ENCODE measurements at regions not wholly inside any gene's neighbourhood (a gene's known extent, or its start where the extent isn't known, plus 50 kb on each side); places are given as distances from the start of the nearest gene placed in this dataset.

DNA sequence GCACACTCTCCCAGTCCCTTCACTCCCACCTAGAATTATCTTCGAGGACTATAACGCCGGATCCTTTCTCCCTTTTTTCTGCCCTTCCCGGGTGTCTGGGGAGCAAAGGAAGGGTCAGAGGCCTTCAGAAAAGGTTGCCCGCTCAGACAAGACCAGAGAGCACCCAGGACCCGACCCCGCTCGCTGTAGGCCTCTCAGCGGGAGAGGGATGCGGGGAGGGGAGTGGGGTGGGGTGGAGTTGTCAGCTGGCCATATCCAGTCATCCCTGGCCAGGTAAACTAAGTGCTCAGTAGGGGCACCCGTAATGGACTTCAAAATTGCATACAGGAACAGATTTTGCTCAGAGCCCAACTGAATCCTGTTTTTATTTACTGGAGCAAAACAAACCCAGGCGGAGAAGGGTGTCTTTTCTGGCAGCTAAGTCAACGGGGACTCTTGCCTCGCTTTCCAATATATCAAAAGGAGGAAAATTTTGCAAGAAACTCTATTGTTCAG, 65.0 kb downstream of the NOL4 start:
- no peak for DNase-seq

DNA sequence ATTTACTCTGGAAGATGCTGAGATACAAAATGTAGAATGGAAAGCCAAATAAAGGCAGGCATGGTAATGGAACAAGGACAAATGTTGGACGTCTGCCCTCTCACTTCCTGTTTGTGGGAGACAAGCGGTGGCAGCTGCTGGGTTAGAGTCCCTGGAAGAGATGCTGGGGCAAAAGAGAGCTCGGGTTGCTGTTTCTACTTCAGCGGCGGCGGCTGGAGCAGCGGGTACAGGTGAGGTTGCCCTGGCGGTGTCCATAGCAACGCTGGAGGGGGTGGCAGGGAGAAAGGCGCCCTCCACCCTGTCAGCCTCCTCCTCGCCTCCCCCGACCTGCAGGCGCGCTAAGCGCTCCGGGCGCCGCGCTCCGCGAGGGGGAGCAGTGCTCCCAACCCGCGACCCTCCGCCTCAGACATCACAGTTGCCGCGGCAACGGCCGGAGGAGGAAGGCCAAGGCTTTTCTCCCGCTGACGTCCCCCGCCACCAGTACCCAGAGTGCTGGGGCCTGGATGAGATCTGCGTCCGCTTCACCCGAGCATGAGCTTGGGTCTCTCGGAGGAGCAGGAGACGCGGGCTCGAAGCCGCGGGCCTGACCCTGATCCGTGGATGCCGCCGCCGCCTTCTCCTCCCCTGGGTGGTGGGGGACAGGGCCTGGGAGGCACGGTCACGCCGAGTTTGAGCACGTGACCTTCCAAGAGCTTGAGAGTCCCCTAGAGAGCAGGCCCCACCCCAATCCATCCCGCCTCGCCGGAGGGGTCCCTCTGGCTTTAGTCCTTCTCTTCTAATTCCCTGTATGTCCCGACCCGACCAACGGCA, 65.6 kb downstream of the NOL4 start:
- DNase-seq: no peak

DNA sequence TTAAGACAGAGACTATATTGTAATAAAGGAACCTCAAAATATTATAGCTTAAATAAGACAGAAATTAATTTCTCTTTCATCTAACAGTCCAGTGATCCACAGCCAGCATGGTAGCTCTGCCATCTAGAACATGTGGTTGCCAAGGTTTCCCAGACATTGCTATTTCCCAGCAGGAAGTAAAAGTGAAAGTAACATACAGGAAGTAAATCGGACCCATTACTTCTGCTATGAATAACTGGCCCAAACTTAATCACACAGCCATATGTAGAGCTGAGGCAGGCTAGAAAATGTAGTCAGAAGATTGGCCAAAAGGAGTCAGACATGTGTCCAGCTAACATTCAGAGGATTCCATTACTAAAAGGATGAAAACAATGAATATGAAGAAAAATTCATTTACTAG, 71.0 kb downstream of the NOL4 start:
- DNase-seq: peak; percentile 5

DNA sequence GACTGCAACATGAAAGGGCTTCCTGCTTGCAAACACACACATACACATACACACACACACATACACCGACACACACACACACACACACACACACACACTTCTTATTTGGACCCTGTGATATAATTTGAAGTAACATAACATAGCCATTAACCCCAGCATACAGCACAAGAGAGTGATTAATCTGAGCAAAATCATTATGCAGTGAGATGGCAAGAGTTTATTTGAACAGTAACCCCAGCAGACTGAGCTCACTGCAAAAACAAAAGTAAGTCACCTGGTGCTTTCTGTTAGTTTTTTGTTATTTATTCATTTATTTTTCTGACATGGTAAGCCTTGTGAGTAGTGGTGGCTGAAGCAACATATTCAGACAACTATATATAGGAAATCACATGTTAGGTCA, 93.7 kb downstream of the NOL4 start:
- DNase-seq: no peak

DNA sequence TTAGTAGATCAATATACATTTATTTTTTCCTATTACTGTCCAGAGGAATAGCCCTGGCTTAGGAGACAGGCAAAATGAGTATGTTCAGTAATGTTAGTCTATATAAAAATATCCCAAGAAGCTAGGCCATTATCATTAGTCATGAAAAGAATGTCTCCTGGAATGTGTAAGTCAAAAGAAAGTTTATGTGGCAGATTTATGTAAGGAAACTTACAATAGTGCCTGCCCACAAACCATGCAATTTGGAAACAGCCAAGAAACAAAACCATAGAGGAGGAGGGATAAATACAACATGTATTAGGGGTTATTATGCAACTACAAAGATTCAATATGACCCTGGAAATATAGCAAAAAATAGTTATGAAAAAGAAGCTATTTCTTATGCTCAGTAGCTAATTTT, 96.3 kb downstream of the NOL4 start:
- DNase-seq: no peak

DNA sequence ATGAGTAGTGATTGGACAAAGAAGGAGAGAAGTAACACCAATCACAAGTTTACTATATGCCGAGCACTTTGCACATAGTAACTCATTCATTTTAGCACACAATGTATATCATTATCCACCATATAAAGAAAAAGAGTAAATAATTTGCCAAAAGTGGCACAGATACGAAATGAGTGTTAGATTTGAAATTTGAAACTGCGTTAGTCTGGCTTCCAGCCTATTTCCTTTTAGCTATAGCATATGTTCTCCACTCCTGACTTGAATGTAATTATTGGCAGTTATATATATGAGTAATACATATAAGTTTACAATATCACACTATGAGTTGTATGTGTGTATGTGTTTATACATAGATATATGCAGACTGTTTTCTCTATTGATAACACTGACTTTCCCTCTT, 98.6 kb downstream of the NOL4 start:
- DNase-seq: no peak

DNA sequence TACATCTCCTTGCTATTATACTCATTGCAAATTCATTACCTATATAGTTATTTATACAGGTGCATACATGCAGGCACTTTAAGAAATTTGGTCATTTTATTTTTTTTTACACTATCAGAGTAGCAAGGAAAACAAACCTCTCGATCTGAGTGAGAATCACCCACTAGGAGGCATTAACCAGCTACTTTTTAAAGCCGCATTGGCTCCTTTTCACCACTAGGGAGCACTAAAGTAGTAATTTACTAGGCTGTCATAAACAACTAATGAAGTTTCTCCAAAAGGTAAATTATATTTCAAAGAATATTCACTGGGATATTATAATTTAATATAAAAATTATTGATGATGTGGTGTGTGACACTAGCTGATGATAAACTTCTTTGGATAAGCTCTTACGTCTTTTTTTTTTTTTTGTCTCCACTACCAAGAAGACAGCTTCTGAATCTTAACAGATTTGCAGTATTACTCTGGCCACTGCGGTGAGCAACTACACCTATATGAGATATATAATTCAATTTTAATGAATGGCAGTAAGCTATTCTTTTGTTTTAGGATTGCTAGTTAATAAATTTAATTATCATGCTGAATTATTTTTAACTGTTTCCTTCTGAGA, 101.9 kb downstream of the NOL4 start:
- peak; percentile 18 for DNase-seq

DNA sequence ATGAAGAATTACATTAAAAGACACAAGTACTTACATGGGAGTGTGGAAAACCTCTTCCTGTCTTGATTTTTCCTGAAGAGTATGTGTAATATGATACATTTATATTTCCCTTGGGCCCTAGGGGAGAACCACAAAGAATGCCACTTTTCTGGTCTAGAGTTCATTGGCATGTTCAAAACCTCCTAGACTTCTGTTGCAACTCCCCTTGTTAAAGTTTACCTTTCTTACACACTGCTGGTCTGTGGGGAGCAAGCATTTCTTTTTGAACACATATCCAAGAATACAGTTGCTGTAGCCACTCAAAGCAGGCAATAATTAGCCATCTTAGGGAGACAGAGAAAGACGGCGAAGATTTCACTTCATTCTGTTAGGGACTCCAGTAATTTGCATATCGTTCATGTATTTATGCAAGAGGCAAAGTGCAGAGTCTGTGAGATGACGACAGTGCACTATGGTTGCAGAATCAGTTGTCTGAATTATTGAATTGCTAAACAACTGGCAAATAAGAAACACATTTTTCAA, 103.5 kb downstream of the NOL4 start:
- no peak for DNase-seq

DNA sequence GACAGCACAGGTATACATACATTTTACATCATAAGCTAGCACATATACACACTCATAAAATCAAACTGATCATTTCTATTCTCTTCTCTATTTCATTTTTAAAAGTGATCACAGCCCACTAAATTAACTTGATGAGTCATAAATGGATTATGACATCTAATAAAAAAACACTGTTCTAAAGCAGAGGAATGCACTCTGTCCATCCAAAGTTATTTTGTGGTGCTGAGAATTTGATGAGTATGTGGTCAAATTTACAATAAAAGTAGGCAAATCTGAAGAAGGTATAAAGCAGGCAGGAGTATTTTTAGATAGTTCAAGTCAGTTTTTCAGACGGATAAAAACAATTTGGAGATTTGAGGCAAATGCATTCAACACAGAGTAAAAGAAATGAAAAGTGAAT, 104.4 kb downstream of the NOL4 start:
- no peak for DNase-seq

DNA sequence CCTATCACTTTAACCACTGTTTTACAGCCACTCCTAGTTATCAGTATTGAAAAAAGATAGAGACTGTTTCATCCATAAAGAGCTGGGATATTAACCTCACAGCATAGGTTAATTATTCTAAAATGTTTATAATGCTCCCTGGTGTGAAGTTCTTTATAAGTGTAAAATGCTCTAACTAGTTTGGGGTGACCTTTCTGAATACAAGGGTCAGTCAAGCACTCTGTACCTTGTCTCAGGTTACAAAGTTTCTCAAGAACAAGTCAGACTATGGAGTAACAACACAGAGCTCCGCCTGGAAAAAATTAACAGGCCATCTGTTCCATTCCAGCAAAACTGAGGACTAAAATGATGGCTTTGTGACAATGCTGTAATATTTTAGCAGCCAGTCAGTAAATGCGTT, 107.4 kb downstream of the NOL4 start:
- no peak for DNase-seq

DNA sequence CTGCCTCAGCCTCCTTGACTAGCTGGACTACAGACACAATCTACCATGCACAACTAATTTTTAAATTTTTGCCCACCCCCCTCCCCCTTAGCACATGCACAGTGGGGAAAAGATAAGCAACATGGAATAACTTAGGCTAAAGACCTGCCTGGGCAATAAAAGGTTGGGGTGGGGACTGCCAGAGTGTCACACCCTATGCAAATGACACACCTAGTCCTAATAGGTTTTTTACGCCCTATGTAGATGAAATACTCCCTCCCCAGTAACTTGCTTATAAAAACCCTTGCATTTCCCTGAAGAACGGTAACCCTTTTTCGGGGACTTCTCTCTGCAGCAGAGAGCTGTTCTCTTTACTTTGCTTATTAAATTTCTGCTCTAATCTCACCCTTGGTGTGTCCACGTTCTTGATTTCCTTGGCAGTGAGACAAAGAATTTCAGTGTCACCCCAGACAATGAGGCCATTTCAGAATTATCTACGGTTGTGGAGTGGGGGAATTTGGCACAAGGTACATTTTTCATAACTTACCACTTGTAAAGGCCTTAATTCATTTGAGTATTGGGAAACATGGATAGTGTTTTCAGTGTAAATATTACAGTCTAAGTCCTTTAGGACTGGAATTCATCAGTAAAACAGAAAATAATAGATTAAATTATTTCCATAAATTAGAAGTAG, 109.2 kb downstream of the NOL4 start:
- DNase-seq: no peak

DNA sequence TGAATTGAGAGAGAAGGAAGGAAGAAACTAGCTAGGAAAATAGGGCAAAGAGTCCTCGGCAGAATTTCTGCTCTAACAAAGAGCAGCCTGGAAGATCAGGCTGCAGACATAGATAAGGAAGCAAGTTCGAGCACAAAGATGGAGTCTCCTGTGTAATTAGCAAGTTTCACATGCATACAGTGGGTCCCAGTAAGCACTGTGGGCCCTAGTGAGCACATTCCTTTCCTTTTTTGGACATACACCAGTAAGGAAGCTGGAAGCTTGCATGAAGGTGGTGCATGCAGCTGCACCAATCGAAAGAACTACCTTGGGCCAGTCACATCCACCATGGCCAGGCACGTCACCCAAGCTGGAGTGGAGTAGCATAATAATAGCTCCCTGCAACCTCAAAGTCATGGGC, 109.7 kb downstream of the NOL4 start:
- DNase-seq: no peak

DNA sequence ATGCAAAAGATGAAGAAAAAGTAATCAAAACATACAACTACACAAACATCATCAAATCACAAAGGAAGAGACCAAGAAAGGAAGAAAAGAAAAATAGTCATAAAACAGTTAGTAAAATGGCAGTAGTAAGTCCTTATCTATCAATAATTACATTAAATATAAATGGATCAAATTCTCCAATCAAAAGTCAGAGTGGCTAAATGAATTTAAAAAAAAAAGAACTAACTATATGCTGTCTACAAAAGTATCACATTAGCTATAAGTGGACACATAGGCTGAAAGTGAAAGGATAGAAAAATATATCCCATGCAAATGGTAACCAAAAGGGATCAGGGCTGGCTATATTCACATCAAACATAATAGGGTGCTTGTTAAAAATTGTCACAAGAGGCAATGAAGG, 116.5 kb downstream of the NOL4 start:
- no peak for DNase-seq

DNA sequence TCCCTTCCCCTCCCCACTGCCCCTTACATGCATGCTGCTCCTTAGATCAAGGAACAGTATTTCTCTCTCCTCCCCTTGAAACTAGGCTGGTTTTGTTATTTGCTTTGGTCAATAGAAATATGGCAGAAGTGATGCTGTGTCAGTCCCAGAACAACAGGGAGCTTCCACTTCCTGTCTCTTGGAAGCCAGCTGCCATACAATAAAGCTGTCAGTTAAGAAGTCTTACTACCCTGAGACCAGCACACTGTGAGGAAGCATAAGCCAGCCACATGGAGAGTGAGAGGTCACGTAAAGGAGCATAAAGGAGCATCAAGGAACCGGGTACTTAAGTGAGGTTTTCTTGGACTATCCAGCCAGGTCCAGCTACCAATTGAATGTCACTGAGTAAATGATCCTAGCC, 126.6 kb downstream of the NOL4 start:
- no peak for DNase-seq

DNA sequence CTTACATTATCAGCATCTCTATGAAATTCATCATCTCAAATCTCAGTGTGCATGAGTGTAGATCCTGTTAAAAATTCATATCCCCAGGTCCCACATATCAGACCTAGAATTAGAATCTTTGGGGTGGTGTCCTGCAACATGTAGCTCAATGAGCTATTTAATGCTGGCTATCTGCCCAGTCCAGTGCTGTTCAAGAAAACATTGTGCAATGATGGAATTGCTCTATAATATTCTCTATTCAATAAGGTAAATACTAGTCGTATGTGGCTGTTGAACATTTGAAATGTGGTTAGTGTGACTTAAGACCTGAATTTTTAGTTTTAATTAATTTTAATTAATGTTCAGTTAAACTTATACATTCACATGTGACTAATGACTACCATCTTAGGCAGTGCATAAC, 127.4 kb downstream of the NOL4 start:
- DNase-seq: no peak

DNA sequence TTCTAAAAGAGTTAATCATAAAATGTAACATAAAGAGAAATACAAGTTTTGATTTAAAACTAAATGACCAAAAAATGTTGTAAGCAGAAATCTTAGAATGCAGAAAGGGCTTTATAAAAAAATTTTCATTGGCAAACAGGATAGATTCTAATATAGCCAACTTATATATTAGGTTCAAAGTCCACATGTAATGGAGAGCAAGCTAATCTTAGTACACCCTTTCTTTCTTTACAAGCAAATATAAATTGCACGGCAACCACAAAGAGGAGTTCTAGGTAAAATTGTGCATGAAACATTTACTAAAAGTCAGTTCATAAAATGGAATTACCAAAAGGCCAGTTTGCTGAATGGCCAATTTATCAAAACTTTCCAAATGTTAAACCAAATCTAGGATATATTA, 130.6 kb downstream of the NOL4 start:
- no peak for DNase-seq

DNA sequence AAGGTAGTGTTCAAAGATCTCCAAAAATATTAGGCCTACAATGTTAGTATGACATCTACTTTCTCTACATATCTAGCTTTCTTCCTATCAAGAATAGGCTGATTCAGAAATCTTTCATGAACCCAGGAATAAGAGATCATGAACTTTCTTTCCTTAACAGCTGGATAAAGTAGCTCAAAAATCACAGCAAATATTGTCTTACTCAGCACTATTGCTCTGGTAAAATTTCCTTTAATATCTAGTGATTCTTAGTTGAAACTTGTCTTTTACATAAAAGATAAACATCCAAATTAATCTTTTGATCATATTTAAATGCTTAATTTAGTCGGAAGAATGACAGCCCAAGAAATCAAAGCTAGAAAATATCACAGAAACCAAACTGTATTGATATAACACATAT, 131.9 kb downstream of the NOL4 start:
- no peak for DNase-seq

DNA sequence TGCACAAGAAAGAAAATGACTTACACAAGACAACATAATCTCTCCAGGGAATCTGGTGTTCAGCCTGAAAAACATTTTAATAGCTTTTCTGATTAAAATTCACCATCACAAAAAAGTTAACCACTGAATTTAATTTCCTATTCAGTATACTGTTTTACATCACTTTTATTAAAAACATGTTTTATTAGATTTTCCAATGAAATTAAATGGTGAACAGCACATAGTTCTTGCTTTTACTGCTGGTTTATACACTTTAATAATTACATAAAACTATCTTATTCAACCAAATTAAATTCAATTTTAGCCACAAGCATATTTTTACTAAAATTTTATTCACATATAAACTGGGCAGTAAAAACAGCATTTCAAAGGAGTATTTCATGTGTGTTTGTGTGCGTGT, 138.3 kb downstream of the NOL4 start:
- DNase-seq: no peak

DNA sequence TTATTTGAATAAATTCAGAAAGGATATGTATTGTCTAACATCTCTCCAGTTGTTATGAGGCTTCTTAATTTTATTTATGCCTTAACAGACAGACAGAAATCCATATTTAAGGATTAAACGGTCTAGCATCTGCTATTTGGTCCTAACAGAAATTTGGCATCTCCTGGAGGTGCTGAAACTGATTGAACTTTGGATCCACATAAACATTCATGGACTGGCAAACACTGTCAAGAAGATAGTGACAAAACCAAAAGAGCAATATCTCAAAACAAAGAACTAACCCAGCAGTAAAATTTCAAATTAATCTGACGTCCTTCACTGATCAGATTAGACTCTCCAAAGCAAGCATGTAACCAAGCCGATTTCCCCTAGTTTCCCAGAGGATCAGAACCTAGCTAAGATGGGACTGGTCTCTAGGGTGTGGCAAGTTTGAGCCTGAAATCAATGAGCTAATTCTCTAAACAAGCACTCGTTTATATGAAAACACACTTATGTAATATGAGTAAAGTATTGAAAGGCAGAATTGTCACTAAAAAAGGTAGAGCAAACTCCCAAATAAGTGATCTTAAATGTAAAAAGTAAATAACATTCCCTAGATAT, 139.5 kb downstream of the NOL4 start:
- DNase-seq: no peak

DNA sequence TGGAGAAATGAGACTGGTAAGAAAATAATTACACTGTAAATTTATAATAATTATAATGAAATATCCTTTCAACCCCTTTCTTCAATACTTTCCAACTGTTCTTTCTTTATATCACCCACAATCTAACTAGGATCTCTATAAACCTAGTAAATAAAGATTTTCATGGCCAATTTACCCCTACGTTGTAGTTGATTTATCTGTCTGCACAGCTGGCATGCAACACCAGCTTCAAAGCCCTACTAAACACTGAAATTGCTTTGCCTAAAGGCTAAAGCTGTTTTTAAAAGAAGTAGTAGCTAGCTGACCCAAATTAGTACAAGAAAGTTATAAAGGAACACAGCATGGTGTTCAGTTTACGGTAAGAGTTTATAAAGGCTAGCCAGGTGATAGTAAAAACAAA, 140.1 kb downstream of the NOL4 start:
- DNase-seq: no peak

DNA sequence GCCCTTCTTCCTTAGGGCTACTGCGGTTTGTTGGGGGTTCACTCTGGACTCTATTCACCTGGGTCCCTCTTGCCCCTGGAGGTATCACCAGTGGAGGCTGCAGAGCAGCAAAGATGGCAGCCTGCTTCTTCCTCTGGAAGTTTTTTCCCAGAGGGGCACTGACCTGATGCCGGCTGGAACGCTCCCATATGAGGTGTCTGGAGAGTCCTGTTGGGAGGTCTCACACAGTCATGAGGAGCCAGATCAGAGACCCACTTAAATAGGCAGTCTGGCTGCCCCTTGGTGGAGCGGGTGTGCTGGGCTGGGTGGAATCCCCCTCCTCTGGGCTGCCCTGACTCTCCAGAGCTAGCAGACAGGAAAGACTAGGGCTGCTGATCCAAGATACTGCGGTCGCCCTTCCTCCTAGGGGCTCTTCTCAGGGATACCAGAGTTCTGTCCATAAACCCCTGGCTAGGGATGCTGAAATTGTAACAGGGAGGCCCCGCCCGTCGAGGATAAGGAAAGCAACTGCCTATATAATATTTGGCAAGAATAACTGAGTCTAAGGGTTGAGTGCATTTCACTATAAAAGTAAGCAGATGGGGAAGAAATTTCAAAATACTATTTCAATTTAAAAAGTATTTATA, 140.7 kb downstream of the NOL4 start:
- no peak for DNase-seq

DNA sequence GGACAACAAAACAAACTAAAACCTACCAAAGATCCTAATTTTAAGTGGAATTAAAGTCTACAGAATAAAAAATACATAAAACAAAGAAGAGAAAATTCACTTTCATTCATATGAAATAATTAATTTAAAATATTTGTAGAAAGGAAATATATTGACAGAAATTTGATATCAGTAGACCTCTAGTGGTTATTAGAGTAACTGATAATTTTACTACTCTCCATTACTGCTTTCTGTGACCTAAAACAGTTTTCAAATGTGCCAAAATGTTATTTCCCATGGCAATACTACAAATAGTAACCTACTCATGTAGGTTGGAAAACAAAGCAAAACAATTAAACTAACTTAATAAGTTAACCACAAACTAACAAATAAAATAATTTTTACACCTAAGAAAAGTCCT, 147.1 kb downstream of the NOL4 start:
- no peak for DNase-seq
